ENCODE measurements at regions not wholly inside any gene's neighbourhood (a gene's known extent, or its start where the extent isn't known, plus 50 kb on each side); places are given as distances from the start of the nearest gene placed in this dataset.

GRCh38 chr3:24828551-24828950 lies 333.9 kb upstream of the THRB start:
- WGBS, result 80% methylated on average over 6 of the region's 6 CpGs
- no peak for DNase-seq (ENCODE audit: low spot score in 2 of 2)
- peaks cover 18% of the 10 kb centered on the region for H3K4me1 ChIP-seq
- TF ChIP-seq, protein P1, sequence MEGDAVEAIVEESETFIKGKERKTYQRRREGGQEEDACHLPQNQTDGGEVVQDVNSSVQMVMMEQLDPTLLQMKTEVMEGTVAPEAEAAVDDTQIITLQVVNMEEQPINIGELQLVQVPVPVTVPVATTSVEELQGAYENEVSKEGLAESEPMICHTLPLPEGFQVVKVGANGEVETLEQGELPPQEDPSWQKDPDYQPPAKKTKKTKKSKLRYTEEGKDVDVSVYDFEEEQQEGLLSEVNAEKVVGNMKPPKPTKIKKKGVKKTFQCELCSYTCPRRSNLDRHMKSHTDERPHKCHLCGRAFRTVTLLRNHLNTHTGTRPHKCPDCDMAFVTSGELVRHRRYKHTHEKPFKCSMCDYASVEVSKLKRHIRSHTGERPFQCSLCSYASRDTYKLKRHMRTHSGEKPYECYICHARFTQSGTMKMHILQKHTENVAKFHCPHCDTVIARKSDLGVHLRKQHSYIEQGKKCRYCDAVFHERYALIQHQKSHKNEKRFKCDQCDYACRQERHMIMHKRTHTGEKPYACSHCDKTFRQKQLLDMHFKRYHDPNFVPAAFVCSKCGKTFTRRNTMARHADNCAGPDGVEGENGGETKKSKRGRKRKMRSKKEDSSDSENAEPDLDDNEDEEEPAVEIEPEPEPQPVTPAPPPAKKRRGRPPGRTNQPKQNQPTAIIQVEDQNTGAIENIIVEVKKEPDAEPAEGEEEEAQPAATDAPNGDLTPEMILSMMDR (IDR thresholded peaks at IDR 0.05), result no peak
- no peak for TF ChIP-seq POLR2AphosphoS5 (IDR thresholded peaks at IDR 0.05)
- no peak for TF ChIP-seq POLR2A (IDR thresholded peaks at IDR 0.05)
- TF ChIP-seq EP300 (IDR thresholded peaks at IDR 0.05), result no peak
- no peak overlapping the region for H3K27ac ChIP-seq
- peaks cover 28% of the 10 kb centered on the region for H3K27me3 ChIP-seq
- H3K4me3 ChIP-seq, result peak overlapping the region; percentile 59
- H3K36me3 ChIP-seq, result no peaks in the 10 kb centered on the region
- H3K9me3 ChIP-seq, result no peaks in the 10 kb centered on the region

DNA sequence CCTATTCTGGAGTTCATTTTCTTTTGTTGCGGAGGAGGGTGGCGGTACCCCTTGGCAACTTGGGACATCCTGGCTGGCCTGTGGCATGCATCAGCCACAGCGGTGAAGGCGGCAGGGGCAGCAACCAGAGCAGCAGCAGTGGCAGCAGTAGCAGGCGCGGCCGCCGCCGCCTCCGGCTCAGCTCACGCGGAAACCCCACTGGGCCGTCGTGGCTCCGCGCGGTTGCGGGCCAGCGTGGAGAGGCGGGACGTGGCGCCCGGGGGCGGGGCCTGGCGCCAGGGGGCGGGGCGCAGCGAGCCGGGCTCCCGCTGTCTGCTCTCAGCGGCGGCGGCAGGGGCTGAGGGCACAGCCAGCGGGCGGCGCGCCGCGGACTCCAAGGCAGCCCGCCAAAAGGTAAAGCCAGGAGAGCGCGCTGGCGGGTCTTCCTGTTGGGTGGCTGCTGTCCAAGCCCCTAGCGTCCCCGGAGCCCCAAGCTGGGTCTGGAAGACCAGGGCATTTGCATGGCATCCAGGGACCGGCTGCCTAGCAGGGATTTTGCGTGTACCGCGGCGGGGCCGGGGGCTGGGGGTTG lies 334.4 kb upstream of the THRB start:
- TF ChIP-seq POLR2A (IDR thresholded peaks at IDR 0.05) (no peak), EP300 (IDR thresholded peaks at IDR 0.05) (no peak), POLR2AphosphoS5 (IDR thresholded peaks at IDR 0.05) (no peak)
- TF ChIP-seq, protein P1 (IDR thresholded peaks at IDR 0.05), result no peak
- peak in 1 of 2 donors; percentile 54 for DNase-seq (ENCODE audit: low spot score in 2 of 2)
- 16% methylated on average over 11 of the region's 51 CpGs for WGBS
- Histone ChIP-seq H3K27ac (no peak overlapping the region), H3K4me1 (peaks cover 18% of the 10 kb centered on the region), H3K9me3 (no peaks in the 10 kb centered on the region), H3K27me3 (peaks cover 28% of the 10 kb centered on the region), H3K4me3 (peak overlapping the region; percentile 59), H3K36me3 (no peaks in the 10 kb centered on the region)

DNA sequence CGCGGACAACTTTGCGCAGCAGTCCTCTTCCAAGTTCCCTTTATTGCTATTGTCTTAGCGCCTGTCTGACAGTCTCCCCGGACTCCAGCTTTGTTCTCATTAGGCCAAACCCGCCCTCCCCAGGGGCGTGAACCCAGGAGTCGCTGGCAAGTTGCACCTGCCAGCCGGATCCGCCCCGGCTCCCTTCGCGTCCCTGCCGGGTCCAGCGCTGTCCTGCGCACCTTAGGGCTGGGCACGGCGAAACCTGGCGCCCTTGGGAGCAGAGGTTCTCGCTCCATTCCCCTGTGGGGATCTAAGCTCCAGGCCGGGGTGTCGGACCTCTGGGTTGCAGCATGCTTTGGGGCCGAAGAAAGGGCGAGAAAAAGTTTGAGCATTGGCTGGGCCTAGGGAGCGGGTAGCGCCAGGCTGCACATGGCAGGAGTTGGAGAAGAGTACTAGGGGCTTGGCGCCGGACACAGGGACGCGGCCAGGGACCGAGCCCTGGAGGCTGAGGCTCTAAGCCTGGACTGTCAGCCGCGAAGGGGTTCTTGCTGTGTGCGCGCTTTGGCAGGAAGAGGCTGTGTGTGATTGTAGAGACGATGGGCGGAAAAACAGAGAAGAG lies 335.1 kb upstream of the THRB start:
- Histone ChIP-seq H3K27me3 (peaks cover 28% of the 10 kb centered on the region), H3K9me3 (no peaks in the 10 kb centered on the region), H3K4me1 (peaks cover 18% of the 10 kb centered on the region), H3K27ac (no peak overlapping the region), H3K36me3 (no peaks in the 10 kb centered on the region), H3K4me3 (peak overlapping the region; percentile 59)
- TF ChIP-seq, protein P1 (IDR thresholded peaks at IDR 0.05), result no peak
- no peak for TF ChIP-seq EP300 (IDR thresholded peaks at IDR 0.05)
- no peak for DNase-seq (ENCODE audit: low spot score in 2 of 2)
- 3% methylated on average over 19 of the region's 37 CpGs for WGBS

GRCh38 chr3:24830230-24831152 lies 335.8 kb upstream of the THRB start:
- WGBS, result 12% methylated on average over 24 of the region's 35 CpGs
- H3K27ac ChIP-seq, result no peak overlapping the region
- H3K36me3 ChIP-seq, result no peaks in the 10 kb centered on the region
- DNase-seq (ENCODE audit: low spot score in 2 of 2), result no peak
- TF ChIP-seq, protein P1 (IDR thresholded peaks at IDR 0.05), result no peak
- no peak for TF ChIP-seq POLR2A (IDR thresholded peaks at IDR 0.05)
- no peak for TF ChIP-seq POLR2AphosphoS5 (IDR thresholded peaks at IDR 0.05)
- no peak for TF ChIP-seq EP300 (IDR thresholded peaks at IDR 0.05)
- H3K4me1 ChIP-seq, result peaks cover 18% of the 10 kb centered on the region
- no peaks in the 10 kb centered on the region for H3K9me3 ChIP-seq
- H3K4me3 ChIP-seq, result peak overlapping the region; percentile 59
- peaks cover 28% of the 10 kb centered on the region for H3K27me3 ChIP-seq

DNA sequence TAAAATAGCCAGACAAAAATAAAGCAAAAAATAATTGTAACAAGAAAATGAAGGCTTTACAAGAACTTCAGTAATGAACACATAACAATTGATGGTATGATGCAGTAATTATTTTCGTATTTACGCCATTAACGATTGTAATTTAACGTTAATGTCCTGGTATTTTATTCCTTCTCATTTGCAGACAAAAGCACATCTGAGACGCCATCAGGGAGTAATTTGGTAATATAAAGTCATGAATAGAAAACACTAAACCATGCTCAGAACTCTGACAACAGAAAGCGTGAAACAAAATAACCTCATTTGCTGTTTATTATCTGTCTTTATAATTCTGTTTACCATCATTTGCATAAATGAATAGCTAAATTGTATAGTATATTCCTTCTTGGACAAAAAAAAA lies 336.6 kb upstream of the THRB start:
- TF ChIP-seq POLR2AphosphoS5 (IDR thresholded peaks at IDR 0.05), result no peak
- TF ChIP-seq, protein P1 (IDR thresholded peaks at IDR 0.05), result no peak
- no peak for TF ChIP-seq POLR2A (IDR thresholded peaks at IDR 0.05)
- TF ChIP-seq EP300 (IDR thresholded peaks at IDR 0.05), result no peak
- WGBS, result 79% methylated on average over 6 of the region's 6 CpGs
- H3K27ac ChIP-seq, result no peak overlapping the region
- no peak for DNase-seq (ENCODE audit: low spot score in 2 of 2)
- H3K9me3 ChIP-seq, result no peaks in the 10 kb centered on the region
- H3K27me3 ChIP-seq, result peaks cover 28% of the 10 kb centered on the region
- no peaks in the 10 kb centered on the region for H3K36me3 ChIP-seq
- H3K4me1 ChIP-seq, result peaks cover 18% of the 10 kb centered on the region
- no peak overlapping the region for H3K4me3 ChIP-seq

Data from suprapubic skin (tissue), 4 donors.